OCI-LY3 (cell line): ENCODE measurements at regions not wholly inside any gene's neighbourhood (a gene's known extent, or its start where the extent isn't known, plus 50 kb on each side); places are given as distances from the start of the nearest gene placed in this dataset.

Source experiments
- CTCF ChIP-seq: fragments of 200-600, 300-600 bp; sonication (generic); IDR thresholded peaks from 2 replicates; pipeline ENCODE4 v1.5.1; 2014; ENCODE audit warnings: antibody characterized with exemption, low read length, low read depth
- EZH2phosphoT487 ChIP-seq: fragments of 200-600 bp; shearing (Covaris generic); IDR thresholded peaks from 2 replicates; pipeline ENCODE4 v1.6.1; 2018; ENCODE audit warnings: antibody characterized with exemption, mixed run types, low read depth

DNA sequence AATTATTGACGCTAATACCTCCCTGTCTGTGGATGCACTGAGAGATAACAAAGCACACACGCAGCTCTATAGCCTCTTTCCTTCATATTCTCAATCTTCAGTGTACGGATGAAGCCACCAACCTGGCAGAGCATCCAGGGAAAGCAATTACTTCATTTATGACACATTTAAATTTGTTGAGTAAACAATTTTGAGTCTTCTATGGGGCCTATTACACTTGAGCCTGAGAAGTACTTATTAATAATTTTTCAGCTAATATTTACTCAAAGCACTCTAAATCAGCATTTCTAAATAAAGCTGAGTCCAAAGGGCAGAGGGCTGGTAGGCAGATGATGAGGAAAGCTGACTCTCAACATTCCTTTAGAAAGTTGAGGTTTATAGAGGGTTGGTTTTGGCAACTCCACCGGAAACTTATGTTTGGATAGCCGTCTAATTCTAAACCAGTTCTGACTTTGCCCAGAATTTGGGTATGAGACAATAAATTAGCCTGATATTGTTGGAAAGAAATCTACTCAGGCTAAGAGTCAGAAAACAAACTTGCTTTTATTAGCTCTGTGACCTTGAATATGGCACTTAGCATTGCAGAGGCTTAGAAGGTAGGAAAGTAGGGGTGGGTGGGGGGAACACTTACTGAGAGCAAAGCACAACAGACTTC lies 643.5 kb downstream of the CDH11 start:
- TF ChIP-seq CTCF (no peak), EZH2phosphoT487 (no peak)
